Frontal cortex (tissue), 4 donors: ENCODE measurements at regions not wholly inside any gene's neighbourhood (a gene's known extent, or its start where the extent isn't known, plus 50 kb on each side); places are given as distances from the start of the nearest gene placed in this dataset. TPM values are rescaled to one million over a fixed set of nuclear protein-coding genes. Genes with fewer than 3 reads are reported as not detected.

Experiments
- DNase-seq, 2 donors: peaks; one replicate each; pipeline ENCODE4 v3.0.0; 2012; ENCODE audit warnings: low spot score in 2 of 2
- FAIRE-seq: peaks from 2 replicates; lab custom pipeline; 2012; peaks lifted over from hg19 to GRCh38; lab: Jason Lieb, UNC
- small RNA-seq: library from RNA; depleted of rRNA; stranded (forward); fragments of <200 nt; gene quantifications from one replicate; pipeline ENCODE3, GENCODE V24; 2014
- donor health status: control.
- donor health status: control.
- donor health status: control.

DNA sequence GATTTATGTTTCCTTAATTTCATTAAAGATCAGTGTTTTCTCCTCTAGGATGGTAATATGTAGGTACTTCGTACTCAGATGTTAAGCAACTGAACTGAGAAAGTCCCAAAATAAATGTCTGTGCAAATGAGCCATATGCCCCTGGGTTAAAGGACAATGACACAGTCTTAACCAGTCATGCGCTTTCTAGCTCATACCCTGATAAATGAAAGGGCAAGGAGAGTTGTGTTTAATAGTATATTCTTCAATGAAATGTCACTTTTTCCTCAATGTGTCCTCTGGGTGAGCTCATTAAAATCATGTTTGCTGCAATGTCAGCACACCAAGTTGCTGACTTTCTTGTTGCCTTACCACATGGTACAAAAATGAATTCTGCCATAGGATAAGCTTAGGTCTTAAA, 856.3 kb downstream of the TMEM182 start:
- no peak for FAIRE-seq
- DNase-seq: no peak

DNA sequence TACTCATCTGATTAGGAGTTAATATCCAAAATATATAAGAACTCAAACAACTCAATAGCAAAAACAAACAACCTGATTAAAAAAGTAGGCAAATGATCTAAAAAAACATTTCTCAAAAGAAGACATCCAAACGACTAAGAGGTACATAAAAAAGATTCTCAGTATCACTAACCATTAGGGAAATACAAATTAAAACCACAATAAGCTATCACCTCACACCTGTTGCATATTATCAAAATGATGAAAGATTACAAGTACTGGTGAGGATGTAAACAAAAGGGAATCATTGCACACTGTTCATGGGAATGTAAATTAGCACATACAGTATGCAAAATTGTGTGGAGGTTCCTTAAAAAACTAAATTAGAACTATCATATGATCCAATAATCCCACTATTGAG, 865.5 kb downstream of the TMEM182 start:
- FAIRE-seq (no peak), DNase-seq (no peak)

GRCh38 chr2:103638978-103639377, 877.1 kb downstream of the TMEM182 start:
- no peak for DNase-seq
- FAIRE-seq: no peak

GRCh38 chr2:103656558-103656957, 894.7 kb downstream of the TMEM182 start:
- DNase-seq: no peak
- no peak for FAIRE-seq

- DNase-seq: no peak
- peak; percentile 93 for FAIRE-seq
Observed at GRCh38 chr2:103660519-103660918, 898.7 kb downstream of the TMEM182 start.

GRCh38 chr2:103660947-103661346, 899.1 kb downstream of the TMEM182 start:
- FAIRE-seq: peak; percentile 48

DNA sequence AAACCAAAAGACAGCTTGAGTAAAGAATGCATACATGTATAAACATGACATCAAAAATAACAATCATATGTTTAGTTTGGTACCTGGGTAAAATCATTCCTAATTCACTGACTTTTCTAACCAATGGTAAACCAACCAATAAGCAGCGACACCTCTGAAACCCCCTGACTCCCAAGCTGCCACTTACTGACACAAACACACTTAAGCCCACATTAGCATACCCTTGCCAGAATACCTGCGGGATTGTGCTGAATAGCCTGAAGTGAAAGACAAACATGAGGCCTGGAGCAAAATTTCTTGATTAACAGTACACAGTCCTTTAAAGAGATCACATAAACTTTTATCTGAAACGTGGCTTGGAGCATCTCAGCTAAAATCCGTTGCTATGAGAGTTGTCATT, 902.9 kb downstream of the TMEM182 start:
- no peak for DNase-seq
- no peak for FAIRE-seq

More at GRCh38 chr2:103660947-103661346, 899.1 kb downstream of the TMEM182 start:
- no peak for DNase-seq

DNA sequence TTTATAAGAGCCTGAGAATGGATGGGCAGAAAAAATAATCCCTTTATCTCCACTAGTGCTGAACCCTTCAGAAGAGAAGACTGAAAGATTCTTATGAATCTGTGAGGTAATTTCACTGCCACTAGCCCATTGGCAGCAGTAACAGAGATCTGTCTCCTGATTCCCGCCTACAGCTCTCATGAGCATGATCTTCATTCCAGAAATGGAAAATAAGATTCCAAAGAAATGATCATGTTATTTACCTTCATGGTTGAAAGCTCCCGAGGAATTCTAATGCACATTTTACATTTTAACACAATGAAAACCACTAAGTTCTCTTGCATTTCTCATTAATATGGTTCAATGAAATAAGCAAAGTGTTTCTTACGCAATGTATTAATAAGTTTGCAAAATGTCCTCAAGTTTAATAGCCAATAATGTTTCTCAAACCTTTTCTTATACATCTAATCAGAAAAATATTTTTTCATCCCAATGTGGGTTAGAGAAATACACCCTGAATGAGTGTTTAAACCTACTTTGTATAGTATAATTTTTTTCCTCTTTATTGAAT, 905.6 kb downstream of the TMEM182 start:
- FAIRE-seq: no peak
- no peak for DNase-seq

GRCh38 chr2:103669531-103669930, 907.7 kb downstream of the TMEM182 start:
- DNase-seq (no peak), FAIRE-seq (no peak)

Small RNA genes in the stretch of these regions (small RNA-seq; reads per million reads assigned to genes)
- gene AC010881.1: not detected
- not detected for gene AC018880.2
